ENCODE measurements at regions not wholly inside any gene's neighbourhood (a gene's known extent, or its start where the extent isn't known, plus 50 kb on each side); places are given as distances from the start of the nearest gene placed in this dataset.
"Not testable (repeated sequence)": the region's sequence is repeated elsewhere in the genome, so short reads cannot be mapped to it uniquely, and the experiment has no call there.

- DNase-seq = no peak
Measured at GRCh38 chr13:53301449-53301848, 272.8 kb downstream of the OLFM4 start.

GRCh38 chr13:53305419-53305818 lies 276.8 kb downstream of the OLFM4 start:
- DNase-seq = not testable (repeated sequence)

GRCh38 chr13:53310786-53311185 lies 282.2 kb downstream of the OLFM4 start:
- no peak for DNase-seq

GRCh38 chr13:53311561-53311960 lies 282.9 kb downstream of the OLFM4 start:
- DNase-seq = no peak

GRCh38 chr13:53321296-53321801 lies 292.7 kb downstream of the OLFM4 start:
- DNase-seq = no peak

GRCh38 chr13:53324656-53325055 lies 296.0 kb downstream of the OLFM4 start:
- DNase-seq = no peak

- no peak for DNase-seq
Measured at GRCh38 chr13:53326716-53327115, 298.1 kb downstream of the OLFM4 start.

- DNase-seq = no peak
Measured at GRCh38 chr13:53327680-53328315, 299.2 kb downstream of the OLFM4 start.

GRCh38 chr13:53336441-53337160 lies 308.0 kb downstream of the OLFM4 start:
- no peak for DNase-seq

GRCh38 chr13:53338760-53339159 lies 310.1 kb downstream of the OLFM4 start:
- no peak for DNase-seq

GRCh38 chr13:53340505-53341143 lies 312.0 kb downstream of the OLFM4 start:
- DNase-seq = no peak

GRCh38 chr13:53341144-53341510 lies 312.5 kb downstream of the OLFM4 start:
- no peak for DNase-seq

GRCh38 chr13:53342623-53343360 lies 314.2 kb downstream of the OLFM4 start:
- no peak for DNase-seq

- no peak for DNase-seq
Measured at GRCh38 chr13:53343361-53343744, 314.7 kb downstream of the OLFM4 start.

GRCh38 chr13:53351021-53351420 lies 322.4 kb downstream of the OLFM4 start:
- no peak for DNase-seq

- no peak for DNase-seq
Measured at GRCh38 chr13:53357582-53357981, 329.0 kb downstream of the OLFM4 start.

- no peak for DNase-seq
Measured at GRCh38 chr13:53368948-53369347, 340.3 kb downstream of the OLFM4 start.

- DNase-seq = no peak
Measured at GRCh38 chr13:53379485-53379884, 350.9 kb downstream of the OLFM4 start.

GRCh38 chr13:53382008-53382407 lies 353.4 kb downstream of the OLFM4 start:
- DNase-seq = no peak

GRCh38 chr13:53398051-53398450 lies 369.4 kb downstream of the OLFM4 start:
- DNase-seq = no peak

- DNase-seq = no peak
Measured at GRCh38 chr13:53405616-53406015, 377.0 kb downstream of the OLFM4 start.

- no peak for DNase-seq
Measured at GRCh38 chr13:53408306-53408705, 379.7 kb downstream of the OLFM4 start.

- no peak for DNase-seq
Measured at GRCh38 chr13:53408847-53409568, 380.4 kb downstream of the OLFM4 start.

Data from activated CD4-positive, alpha-beta T cell treated with anti-CD3 and anti-CD28 coated beads for 4 hours (primary cell).